A549 (cell line): ENCODE measurements at regions not wholly inside any gene's neighbourhood (a gene's known extent, or its start where the extent isn't known, plus 50 kb on each side); places are given as distances from the start of the nearest gene placed in this dataset.

ENCODE experiments used
- ATAC-seq, 2 experiments: fragments of 200-7000 bp in 1 of 2; fragments of >200 bp in 1 of 2; cut with Nextera tagmentation in 1 of 2; cut with Tn5 transposase in 1 of 2; 3 replicates each; pipeline versions ENCODE4 v1.8.0 to v1.9.1; 2018 to 2020; ENCODE audit warnings: mild to moderate bottlenecking in 1 of 2, moderate library complexity in 1 of 2
- CTCF ChIA-PET: fragments of 300-600 bp; sonication (Branson Sonifier 250); formaldehyde crosslinking; extraction: SDS; loops from one replicate; lab custom pipeline; 2021; ENCODE audit warnings: antibody characterized with exemption, inconsistent platforms; lab: Yijun Ruan, JAX
- POLR2A ChIA-PET: fragments of 350-600 bp; formaldehyde crosslinking; extraction: SDS; loops from one replicate; lab custom pipeline; 2021; ENCODE audit warnings: antibody characterized with exemption, inconsistent platforms; lab: Yijun Ruan, JAX
- DNase-seq, 2 experiments: peaks; one replicate each; pipeline versions ENCODE4 v3.0.0 to v3.0.0-alpha.2; 2011 to 2016; ENCODE audit warnings: low read depth in 1 of 2, low spot score in 1 of 2
- FAIRE-seq: peaks from 2 replicates; lab custom pipeline; 2011; peaks lifted over from hg19 to GRCh38; lab: Jason Lieb, UNC
- H3K27ac ChIP-seq, 2 experiments: fragments of >200 bp; sonication (Bioruptor Twin); formaldehyde crosslinking; 3 replicates each; pipeline ENCODE4 v1.5.1; 2016 to 2017
- H3K4me1 ChIP-seq: fragments of >200 bp; sonication (Bioruptor Twin); formaldehyde crosslinking; 3 replicates; pipeline ENCODE4 v1.6.1; 2016
- H3K4me2 ChIP-seq: fragments of >200 bp; sonication (Bioruptor Twin); formaldehyde crosslinking; 3 replicates; pipeline ENCODE4 v1.6.1; 2016
- H3K4me3 ChIP-seq: fragments of >200 bp; sonication (Bioruptor Twin); formaldehyde crosslinking; 3 replicates; pipeline ENCODE4 v1.5.1; 2016
- H3K9me3 ChIP-seq: fragments of >200 bp; sonication (Bioruptor Twin); formaldehyde crosslinking; 3 replicates; pipeline ENCODE4 v1.6.1; 2016
- CBX2 ChIP-seq: fragments of 200-600 bp; sonication (generic); IDR thresholded peaks from 2 replicates; pipeline ENCODE4 v1.6.1; 2016; ENCODE audit warnings: low read depth, mild to moderate bottlenecking, borderline replicate concordance
- CEBPB ChIP-seq, 2 experiments: fragments of >200 bp in 1 of 2; sonication (Bioruptor Twin) in 1 of 2; formaldehyde crosslinking in 1 of 2; IDR thresholded peaks; 2 replicates each; pipeline ENCODE4 v1.6.1; 2012 to 2016
- E2F6 ChIP-seq: IDR thresholded peaks from 2 replicates; pipeline ENCODE4 v1.6.1; 2012; ENCODE audit warnings: low read depth, borderline replicate concordance
- EP300 ChIP-seq, 2 experiments: fragments of >200 bp; sonication (Bioruptor Twin); formaldehyde crosslinking; IDR thresholded peaks; 2 replicates in 1 of 2; 3 replicates in 1 of 2; pipeline ENCODE4 v1.6.1; 2016 to 2017
- FOSL2 ChIP-seq, 2 experiments: fragments of 450-650 bp in 1 of 2; fragments of >200 bp in 1 of 2; sonication (Bioruptor Twin) in 1 of 2; formaldehyde crosslinking; IDR thresholded peaks; 2 replicates each; pipeline versions ENCODE4 v1.5.0 to v1.6.1; 2016 to 2020; ENCODE audit warnings: mild to moderate bottlenecking in 1 of 2, moderate library complexity in 1 of 2
- GATA3 ChIP-seq: IDR thresholded peaks from 2 replicates; pipeline ENCODE4 v1.6.1; 2012; ENCODE audit warnings: borderline replicate concordance
- HEYL ChIP-seq: fragments of 250-450 bp; sonication (Bioruptor Pico); IDR thresholded peaks from 2 replicates; pipeline ENCODE4 v1.8.0; 2021; ENCODE audit warnings: mild to moderate bottlenecking, moderate library complexity
- HOXB5 ChIP-seq: fragments of 250-450 bp; sonication (Bioruptor Pico); IDR thresholded peaks from 2 replicates; pipeline ENCODE4 v1.5.0; 2020; ENCODE audit warnings: mild to moderate bottlenecking, moderate library complexity
- JUN ChIP-seq, 2 experiments: fragments of >200 bp; sonication (Bioruptor Twin); formaldehyde crosslinking; IDR thresholded peaks; 2 replicates in 1 of 2; 3 replicates in 1 of 2; pipeline ENCODE4 v1.6.1; 2016 to 2017
- KDM1A ChIP-seq: fragments of 200-600 bp; sonication (generic); IDR thresholded peaks from 2 replicates; pipeline ENCODE4 v1.6.1; 2016; ENCODE audit warnings: low read depth, mild to moderate bottlenecking
- MYC ChIP-seq: IDR thresholded peaks from 2 replicates; pipeline ENCODE4 v1.6.1; 2012; ENCODE audit warnings: mild to moderate bottlenecking, inconsistent platforms, low read length, improper control_type of control experiment, borderline replicate concordance
- NFE2L2 ChIP-seq: fragments of 150-350 bp; conservative IDR thresholded peaks from 2 replicates; pipeline ENCODE4 v1.6.1; 2014; ENCODE audit warnings: low read length
- PBX3 ChIP-seq: IDR thresholded peaks from 2 replicates; pipeline ENCODE4 v1.6.1; 2012
- POLR2A ChIP-seq: IDR thresholded peaks from 2 replicates; pipeline ENCODE4 v1.6.1; 2012; ENCODE audit warnings: mild to moderate bottlenecking, low read length
- POLR2AphosphoS2 ChIP-seq: conservative IDR thresholded peaks from 2 replicates; pipeline ENCODE4 v1.6.1; 2012; ENCODE audit warnings: low read length, improper control_type of control experiment, inconsistent platforms
- RFX5 ChIP-seq: fragments of 450-650 bp; IDR thresholded peaks from 2 replicates; pipeline ENCODE4 v1.7.1; 2014; ENCODE audit warnings: antibody characterized with exemption, mild to moderate bottlenecking, moderate library complexity
- SMC3 ChIP-seq: fragments of >200 bp; sonication (Bioruptor Twin); formaldehyde crosslinking; IDR thresholded peaks from 3 replicates; pipeline ENCODE4 v1.6.1; 2018; ENCODE audit warnings: inconsistent platforms
- TP53 ChIP-seq: fragments of 250-450 bp; sonication (Bioruptor Pico); IDR thresholded peaks from 2 replicates; pipeline ENCODE4 v1.5.0; 2021; ENCODE audit warnings: mild to moderate bottlenecking, moderate library complexity
- WGBS: methylation state at CpG from one replicate; pipeline ENCODE4 v1.1.6; 2017; ENCODE audit errors: missing lambda C conversion rate; 5-methylcytosine and 5-hydroxymethylcytosine counted together
- TF ChIP-seq, protein P1 (sequence below): fragments of 250-450 bp; sonication (Bioruptor Pico); IDR thresholded peaks from 2 replicates; pipeline ENCODE4 v1.5.0; 2020; ENCODE audit warnings: low read depth, mild to moderate bottlenecking, moderate library complexity

GRCh38 chr14:65934070-65934435 is 521.5 kb downstream of the FUT8 start:
- ATAC-seq (no peak), DNase-seq (no peak), FAIRE-seq (no peak)
- WGBS, result 52% methylated on average over 5 of the region's 5 CpGs
- ChIA-PET POLR2A (no interaction called here), CTCF (interaction anchor here (1.0 kb wide), 1 partner anchor 769 kb away, joined by 3 read pairs; no protein-coding TSS in a partner anchor)
- Histone ChIP-seq H3K27ac (no peak overlapping the region), H3K4me2 (no peak overlapping the region), H3K4me1 (no peaks in the 10 kb centered on the region), H3K4me3 (no peak overlapping the region), H3K9me3 (no peaks in the 10 kb centered on the region)
- TF ChIP-seq MYC, result no peak
- TF ChIP-seq, protein P1, sequence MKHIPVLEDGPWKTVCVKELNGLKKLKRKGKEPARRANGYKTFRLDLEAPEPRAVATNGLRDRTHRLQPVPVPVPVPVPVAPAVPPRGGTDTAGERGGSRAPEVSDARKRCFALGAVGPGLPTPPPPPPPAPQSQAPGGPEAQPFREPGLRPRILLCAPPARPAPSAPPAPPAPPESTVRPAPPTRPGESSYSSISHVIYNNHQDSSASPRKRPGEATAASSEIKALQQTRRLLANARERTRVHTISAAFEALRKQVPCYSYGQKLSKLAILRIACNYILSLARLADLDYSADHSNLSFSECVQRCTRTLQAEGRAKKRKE (CRISPR knock-in tag), result no peak
- TF ChIP-seq HEYL (CRISPR knock-in tag), result no peak
- no peak for TF ChIP-seq CBX2
- no peak for TF ChIP-seq RFX5
- no peak for TF ChIP-seq POLR2A
- TF ChIP-seq POLR2AphosphoS2, result no peak
- TF ChIP-seq SMC3, result no peak
- TF ChIP-seq NFE2L2, result no peak
- no peak for TF ChIP-seq E2F6
- TF ChIP-seq JUN (IDR thresholded peaks at IDR 0.05), result no peak
- no peak for TF ChIP-seq FOSL2 (IDR thresholded peaks at IDR 0.05)
- TF ChIP-seq FOSL2 (CRISPR knock-in tag; IDR thresholded peaks at IDR 0.05), result no peak

DNA sequence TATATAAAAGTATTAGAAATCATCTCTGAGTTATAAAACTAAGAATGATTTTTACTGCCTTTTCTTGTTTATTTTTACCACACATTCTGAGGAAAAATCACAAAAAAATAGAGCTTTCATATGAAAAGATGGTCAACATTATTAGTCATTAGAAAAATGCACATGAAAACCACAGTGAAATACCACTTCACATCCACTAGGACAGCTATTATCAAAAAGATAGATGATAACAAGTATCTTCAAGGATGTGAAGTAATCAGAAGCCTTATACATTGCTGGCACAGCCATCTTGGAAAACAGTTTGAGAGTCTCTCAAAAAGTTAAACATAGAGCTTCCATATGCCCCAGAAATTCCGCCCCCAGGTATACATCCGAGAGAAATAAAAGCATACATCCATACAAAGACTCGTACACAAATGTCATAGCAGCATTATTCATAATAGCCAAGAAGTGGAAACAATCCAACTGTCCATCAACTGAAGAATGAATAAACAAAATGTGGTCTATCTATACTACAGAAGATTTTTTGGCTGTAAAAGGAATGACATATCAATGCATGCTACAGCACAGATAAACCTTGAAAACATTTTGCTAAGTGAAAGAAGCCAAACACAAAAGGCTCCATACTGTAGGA is 523.9 kb downstream of the FUT8 start:
- 22% methylated on average over 3 of the region's 3 CpGs for WGBS
- no peak for FAIRE-seq

DNA sequence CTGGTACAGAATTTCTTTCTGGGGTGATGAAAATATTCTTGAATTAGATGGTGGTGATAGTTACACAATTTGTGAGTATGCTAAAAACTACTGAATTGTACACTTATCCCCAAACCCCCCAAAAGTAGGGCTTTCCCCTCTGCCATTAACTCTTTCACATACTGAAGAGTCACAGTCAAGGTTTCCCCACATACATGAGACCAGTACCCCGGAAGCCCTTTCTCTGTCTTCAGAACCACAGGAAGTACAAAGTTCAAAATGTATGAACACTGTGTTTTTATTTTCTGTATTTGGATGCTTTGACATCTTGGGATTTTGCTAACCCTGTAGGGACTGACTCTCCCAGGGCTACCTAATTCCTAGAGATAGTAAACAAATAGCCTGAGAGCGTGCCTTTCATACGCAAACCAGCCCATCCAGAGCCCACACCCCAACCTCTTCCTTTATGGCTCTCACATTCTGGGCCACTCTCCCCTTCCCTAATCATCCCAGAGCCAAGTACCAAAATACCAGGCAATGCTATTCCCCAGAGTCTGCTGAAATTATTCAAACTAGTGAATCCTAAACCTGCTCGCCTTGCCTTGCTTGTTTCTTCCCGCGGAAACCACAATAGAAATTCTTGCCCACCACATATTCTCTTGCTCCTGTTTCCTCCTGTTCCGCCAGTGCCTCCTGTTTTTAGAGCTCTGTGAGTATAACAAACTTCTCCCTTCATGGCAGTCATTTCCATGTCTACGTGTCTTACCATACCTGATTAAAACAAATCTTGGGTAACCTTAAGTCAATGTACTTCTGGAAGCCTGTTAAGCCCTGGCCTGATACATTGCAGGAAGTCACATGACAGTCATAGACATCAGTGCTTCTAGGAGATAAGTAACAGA is 524.8 kb downstream of the FUT8 start:
- H3K4me3 ChIP-seq, result no peak overlapping the region
- H3K4me1 ChIP-seq, result no peaks in the 10 kb centered on the region
- no peak for ATAC-seq
- H3K4me2 ChIP-seq, result no peak overlapping the region
- CTCF ChIA-PET, result interaction anchor here (1.1 kb wide), 1 partner anchor 38 kb away, joined by 3 read pairs; no protein-coding TSS in a partner anchor
- no peaks in the 10 kb centered on the region for H3K9me3 ChIP-seq
- no peak for FAIRE-seq
- no peak overlapping the region for H3K27ac ChIP-seq
- DNase-seq, result no peak
- POLR2A ChIA-PET, result no interaction called here
- WGBS, result 58% methylated on average over 8 of the region's 8 CpGs
- TF ChIP-seq GATA3 (no peak), E2F6 (no peak), PBX3 (no peak), TP53 (CRISPR knock-in tag) (no peak), EP300 (IDR thresholded peaks at IDR 0.05) (no peak), KDM1A (no peak), CEBPB (IDR thresholded peaks at IDR 0.05) (no peak)

More for the DNA sequence above, 523.9 kb downstream of the FUT8 start:
- Histone ChIP-seq H3K9me3 (no peaks in the 10 kb centered on the region), H3K4me3 (no peak overlapping the region), H3K4me2 (no peak overlapping the region), H3K4me1 (no peaks in the 10 kb centered on the region), H3K27ac (no peak overlapping the region)
- DNase-seq (no peak), ATAC-seq (no peak)
- ChIA-PET CTCF (interaction anchor here (1.1 kb wide), 1 partner anchor 38 kb away, joined by 3 read pairs; no protein-coding TSS in a partner anchor), POLR2A (no interaction called here)
- TF ChIP-seq KDM1A (no peak), HOXB5 (CRISPR knock-in tag) (no peak)
